ENCODE measurements at regions not wholly inside any gene's neighbourhood (a gene's known extent, or its start where the extent isn't known, plus 50 kb on each side); places are given as distances from the start of the nearest gene placed in this dataset.

- Histone ChIP-seq H3K4me1 (ENCODE audit: insufficient read depth, low read length) (peaks cover 24% of the 10 kb centered on the region), H3K4me3 (ENCODE audit: low read length) (no peak overlapping the region), H3K27me3 (ENCODE audit: low read length) (no peaks in the 10 kb centered on the region), H3K9me3 (ENCODE audit: low read length) (no peaks in the 10 kb centered on the region), H3K9ac (ENCODE audit: low read length) (no peak overlapping the region), H3F3A (ENCODE audit: low read length, unreplicated experiment) (no peaks in the 10 kb centered on the region), H3K27ac (ENCODE audit: low read length) (no peak overlapping the region), H4K20me1 (ENCODE audit: low read length) (no peaks in the 10 kb centered on the region), H2AFZ (ENCODE audit: low read length) (peak overlapping the region; percentile 57), H3K36me3 (ENCODE audit: low read depth, low read length) (no peaks in the 10 kb centered on the region), H3K9me2 (replicated peaks; ENCODE audit: low read length) (no peaks in the 10 kb centered on the region), H3K4me2 (ENCODE audit: low read length) (peak overlapping the region; percentile 47), H3K79me2 (ENCODE audit: low read length) (no peaks in the 10 kb centered on the region)
- DNase-seq (peak; percentile 72), ATAC-seq (peak; percentile 39)
- intact Hi-C loops (cut with micrococcal nuclease): no loop called here
- ChIA-PET CTCF (no interaction called here), POLR2A (ENCODE audit: unreplicated experiment) (no interaction called here)
- BruUV-seq (replicated peaks): no TSS peak
- TF ChIP-seq CTCF (conservative IDR thresholded peaks at IDR 0.05; ENCODE audit: low read depth, low read length) (no peak), EZH2phosphoT487 (IDR thresholded peaks at IDR 0.05; ENCODE audit: borderline replicate concordance, low read length) (no peak), EZH2 (IDR thresholded peaks at IDR 0.05; ENCODE audit: low read length, unreplicated experiment) (no peak)
Measured at GRCh38 chr5:99037668-99038067, 108.9 kb upstream of the CHD1 start.

GRCh38 chr5:99035942-99036341 is 107.1 kb upstream of the CHD1 start:
- no peaks in the 10 kb centered on the region for H3K9me2 ChIP-seq (replicated peaks; ENCODE audit: low read length)
- DNase-seq (no peak), ATAC-seq (no peak)
- no TSS peak for BruUV-seq (replicated peaks)
- H3F3A ChIP-seq (ENCODE audit: low read length, unreplicated experiment): no peaks in the 10 kb centered on the region
- intact Hi-C loops (cut with micrococcal nuclease): no loop called here
- no peaks in the 10 kb centered on the region for H4K20me1 ChIP-seq (ENCODE audit: low read length)
- no peak for TF ChIP-seq EZH2 (IDR thresholded peaks at IDR 0.05; ENCODE audit: low read length, unreplicated experiment)
- no peak for TF ChIP-seq EZH2phosphoT487 (IDR thresholded peaks at IDR 0.05; ENCODE audit: borderline replicate concordance, low read length)
- TF ChIP-seq CTCF (conservative IDR thresholded peaks at IDR 0.05; ENCODE audit: low read depth, low read length): no peak
- no peaks in the 10 kb centered on the region for H3K79me2 ChIP-seq (ENCODE audit: low read length)
- no peak overlapping the region for H3K27ac ChIP-seq (ENCODE audit: low read length)
- H3K9ac ChIP-seq (ENCODE audit: low read length): no peak overlapping the region
- POLR2A ChIA-PET (ENCODE audit: unreplicated experiment): no interaction called here
- CTCF ChIA-PET: no interaction called here
- no peaks in the 10 kb centered on the region for H3K9me3 ChIP-seq (ENCODE audit: low read length)
- no peak overlapping the region for H3K4me3 ChIP-seq (ENCODE audit: low read length)
- peaks cover 35% of the 10 kb centered on the region for H3K4me1 ChIP-seq (ENCODE audit: insufficient read depth, low read length)
- no peak overlapping the region for H3K4me2 ChIP-seq (ENCODE audit: low read length)
- H3K27me3 ChIP-seq (ENCODE audit: low read length): no peaks in the 10 kb centered on the region
- no peaks in the 10 kb centered on the region for H3K36me3 ChIP-seq (ENCODE audit: low read depth, low read length)
- no peak overlapping the region for H2AFZ ChIP-seq (ENCODE audit: low read length)

GRCh38 chr5:99034336-99034735 is 105.5 kb upstream of the CHD1 start:
- ATAC-seq: no peak
- intact Hi-C loops (cut with micrococcal nuclease): loop anchor here (5.0 kb wide), 1 partner anchor 262 kb away; the partner anchor contains the start of gene RGMB
- ChIA-PET CTCF (no interaction called here), POLR2A (ENCODE audit: unreplicated experiment) (no interaction called here)
- no peak overlapping the region for H3K9ac ChIP-seq (ENCODE audit: low read length)
- peak overlapping the region; percentile 89 for H3K4me2 ChIP-seq (ENCODE audit: low read length)
- H3K79me2 ChIP-seq (ENCODE audit: low read length): no peaks in the 10 kb centered on the region
- H3K27me3 ChIP-seq (ENCODE audit: low read length): no peaks in the 10 kb centered on the region
- H3K4me3 ChIP-seq (ENCODE audit: low read length): no peak overlapping the region
- peak; percentile 54 for DNase-seq
- H3K36me3 ChIP-seq (ENCODE audit: low read depth, low read length): no peaks in the 10 kb centered on the region
- peaks cover 38% of the 10 kb centered on the region for H3K4me1 ChIP-seq (ENCODE audit: insufficient read depth, low read length)
- no TSS peak for BruUV-seq (replicated peaks)
- no peak for TF ChIP-seq CTCF (conservative IDR thresholded peaks at IDR 0.05; ENCODE audit: low read depth, low read length)
- TF ChIP-seq EZH2 (IDR thresholded peaks at IDR 0.05; ENCODE audit: low read length, unreplicated experiment): no peak
- TF ChIP-seq EZH2phosphoT487 (IDR thresholded peaks at IDR 0.05; ENCODE audit: borderline replicate concordance, low read length): no peak
- H3K9me2 ChIP-seq (replicated peaks; ENCODE audit: low read length): no peaks in the 10 kb centered on the region
- no peaks in the 10 kb centered on the region for H4K20me1 ChIP-seq (ENCODE audit: low read length)
- H2AFZ ChIP-seq (ENCODE audit: low read length): peak overlapping the region; percentile 80
- H3F3A ChIP-seq (ENCODE audit: low read length, unreplicated experiment): no peaks in the 10 kb centered on the region
- H3K9me3 ChIP-seq (ENCODE audit: low read length): no peaks in the 10 kb centered on the region
- no peak overlapping the region for H3K27ac ChIP-seq (ENCODE audit: low read length)

Measured in PC-3 (cell line).